RPMI8226 (cell line): ENCODE measurements at regions not wholly inside any gene's neighbourhood (a gene's known extent, or its start where the extent isn't known, plus 50 kb on each side); places are given as distances from the start of the nearest gene placed in this dataset.
"Not testable (repeated sequence)": the region's sequence is repeated elsewhere in the genome, so short reads cannot be mapped to it uniquely, and the experiment has no call there.

Source experiments
- DNase-seq: peaks from one replicate; pipeline ENCODE4 v3.0.0-alpha.2; 2015

DNA sequence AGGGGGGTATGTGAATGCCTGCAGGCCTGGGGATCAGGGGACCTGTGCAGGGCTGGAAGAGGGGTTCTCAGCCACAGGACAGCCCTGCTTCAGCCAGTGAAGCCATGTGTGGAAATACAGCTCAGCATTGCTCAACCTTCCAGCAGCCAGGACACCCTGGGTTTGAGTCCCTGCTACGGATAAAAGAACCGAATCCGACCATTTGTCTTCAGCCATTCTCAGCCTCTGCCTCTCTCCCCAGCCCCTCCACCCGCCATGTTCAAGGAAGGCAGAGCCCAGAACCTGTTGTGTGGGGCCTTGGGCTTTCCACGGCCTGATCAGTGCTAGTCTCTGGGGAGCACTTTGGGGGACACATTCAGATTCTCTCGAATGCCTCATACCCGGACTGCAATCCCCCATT, 337.5 kb downstream of the PREX1 start:
- DNase-seq, result not testable (repeated sequence)

DNA sequence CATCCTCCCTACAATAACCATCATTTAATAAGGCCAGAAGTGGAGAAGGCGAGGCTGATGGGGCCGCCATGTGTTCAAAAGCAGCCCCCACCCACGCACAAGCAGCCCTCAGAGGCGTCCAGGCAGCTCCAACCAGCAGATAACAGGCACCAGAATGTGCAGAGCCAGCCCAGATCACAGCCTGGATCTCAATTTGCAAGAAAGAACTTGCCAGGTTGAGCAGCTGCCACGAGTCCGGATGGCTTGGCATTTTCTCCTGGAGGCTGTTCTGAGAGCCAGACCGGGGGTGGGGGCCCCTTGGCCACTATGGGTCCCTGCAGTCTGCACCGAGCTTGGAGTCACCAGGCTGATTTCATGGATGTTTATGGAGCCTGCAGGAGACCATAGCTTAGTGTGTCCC, 338.1 kb downstream of the PREX1 start:
- no peak for DNase-seq

DNA sequence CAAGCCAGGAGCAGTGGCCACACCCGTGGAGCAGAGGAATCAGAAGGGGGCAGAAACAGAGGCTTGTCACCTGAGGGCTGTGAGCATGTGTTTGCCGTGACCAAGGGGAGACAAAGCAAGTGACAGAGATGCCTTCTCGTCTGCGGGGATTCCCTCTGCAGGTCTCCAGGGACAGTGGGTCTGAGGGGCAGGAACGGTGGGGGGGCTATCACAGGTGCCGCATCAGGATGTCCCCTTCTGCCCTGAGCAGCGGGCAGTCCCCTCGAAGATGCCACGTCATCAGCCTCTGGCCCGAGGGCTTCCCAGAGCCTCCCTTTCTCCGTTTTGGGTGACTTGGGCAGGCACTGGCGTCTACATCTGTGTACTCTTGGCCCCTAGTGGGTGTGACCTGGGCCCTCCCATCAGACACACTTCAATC, 338.7 kb downstream of the PREX1 start:
- no peak for DNase-seq

DNA sequence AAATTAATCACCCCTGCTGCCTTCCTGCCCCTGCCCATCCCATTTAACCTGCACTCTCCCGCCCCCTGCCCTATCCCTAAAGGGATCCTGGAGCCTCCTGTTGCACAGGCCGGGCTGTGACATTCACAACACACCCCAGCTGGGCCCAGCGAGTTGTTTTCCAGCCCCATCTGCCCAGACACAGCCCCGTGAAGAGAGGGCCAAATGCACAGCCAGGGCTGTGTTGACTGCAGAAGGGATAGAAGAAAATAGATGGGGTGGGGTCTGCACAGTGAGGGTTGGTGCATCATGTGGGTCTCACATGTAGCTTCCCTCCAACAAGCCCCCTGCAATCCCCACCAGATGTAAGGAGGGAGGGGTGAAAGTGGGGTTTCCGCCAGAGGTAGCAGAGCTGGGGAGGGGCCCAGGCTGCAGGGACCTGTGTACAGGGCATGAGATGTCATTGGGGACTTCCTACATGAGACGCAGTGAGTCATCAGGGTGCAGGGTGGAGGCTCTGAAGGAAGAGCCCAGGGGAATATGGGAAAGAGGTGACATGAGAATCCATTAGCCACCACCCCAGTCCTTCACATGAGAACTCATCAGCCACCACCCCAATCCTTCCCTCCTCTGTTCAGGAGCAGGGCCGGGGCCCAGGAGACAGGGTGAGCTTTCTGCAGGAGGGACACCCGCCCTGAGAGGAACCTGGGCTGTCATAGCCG, 339.3 kb downstream of the PREX1 start:
- DNase-seq, result not testable (repeated sequence)

DNA sequence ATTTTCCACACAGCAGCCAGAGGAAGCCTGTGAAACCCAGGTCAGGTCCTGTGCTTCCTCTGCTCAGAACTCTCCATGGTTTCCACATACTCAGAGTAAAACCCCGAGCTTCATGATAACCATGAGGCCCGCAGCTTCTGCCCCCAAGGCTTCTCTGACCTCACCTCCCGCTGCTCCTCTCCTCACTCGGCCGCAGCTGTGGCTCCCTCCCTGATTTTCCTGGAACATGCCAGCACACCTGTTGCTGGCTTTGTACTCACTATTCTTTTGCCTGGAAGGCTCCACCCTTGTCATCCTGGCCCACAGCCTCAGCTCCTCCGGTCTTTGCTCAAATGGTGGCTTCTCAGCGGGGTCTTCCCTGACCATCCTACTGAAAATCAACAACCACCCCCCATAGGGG, 341.7 kb downstream of the PREX1 start:
- DNase-seq, result no peak

DNA sequence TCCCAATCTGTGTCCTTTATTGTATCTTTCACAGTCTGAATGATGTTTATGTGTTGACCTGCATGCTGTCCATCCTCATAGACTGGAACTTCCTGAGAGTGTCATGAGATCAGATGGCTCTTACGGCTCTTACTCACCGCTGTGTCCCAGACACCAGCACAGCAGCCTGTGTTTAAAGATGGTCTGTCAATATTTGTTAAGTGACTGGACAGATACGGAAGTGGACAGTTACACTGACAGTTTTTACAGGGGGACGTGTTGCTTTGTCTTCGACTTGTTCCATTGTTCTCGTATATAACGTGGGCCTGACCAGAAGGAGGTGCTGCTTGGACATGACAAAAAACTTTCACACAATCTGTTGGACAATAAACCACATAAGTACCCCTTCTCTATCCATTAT, 342.6 kb downstream of the PREX1 start:
- not testable (repeated sequence) for DNase-seq

DNA sequence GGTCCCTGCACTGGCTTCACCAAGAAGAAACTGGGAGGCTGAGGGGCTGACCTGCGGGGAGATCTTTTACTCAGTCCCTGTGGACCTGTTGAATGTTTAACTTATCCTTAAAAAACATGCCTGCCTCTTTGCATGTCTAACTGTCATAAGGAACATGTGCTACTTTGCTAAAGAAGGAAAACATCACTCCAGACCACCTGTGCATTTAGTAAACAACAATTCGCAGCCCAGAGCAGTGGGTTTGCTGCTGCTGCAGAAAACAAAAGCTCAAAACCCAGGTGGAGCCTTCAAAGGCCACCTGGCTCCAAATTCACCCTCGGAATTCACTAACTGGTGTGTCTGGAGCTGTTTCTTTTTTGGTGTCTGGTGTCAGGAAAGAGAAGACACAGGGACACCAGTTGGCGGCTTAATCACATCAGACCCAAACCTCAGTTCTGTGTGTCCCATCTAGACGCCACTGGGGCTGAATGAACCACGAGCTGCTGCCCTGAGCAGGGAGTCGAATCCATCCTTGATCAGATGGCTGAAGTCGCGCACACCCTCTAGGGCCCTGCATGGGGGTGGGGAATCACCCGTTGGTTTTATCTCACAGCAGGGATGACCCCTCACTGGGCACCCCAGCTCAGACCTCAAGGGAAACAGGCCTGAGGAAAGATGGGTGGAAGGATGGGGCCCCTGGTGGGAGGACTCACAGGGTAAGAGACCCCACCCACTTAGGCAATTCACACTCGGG, 344.3 kb downstream of the PREX1 start:
- no peak for DNase-seq

DNA sequence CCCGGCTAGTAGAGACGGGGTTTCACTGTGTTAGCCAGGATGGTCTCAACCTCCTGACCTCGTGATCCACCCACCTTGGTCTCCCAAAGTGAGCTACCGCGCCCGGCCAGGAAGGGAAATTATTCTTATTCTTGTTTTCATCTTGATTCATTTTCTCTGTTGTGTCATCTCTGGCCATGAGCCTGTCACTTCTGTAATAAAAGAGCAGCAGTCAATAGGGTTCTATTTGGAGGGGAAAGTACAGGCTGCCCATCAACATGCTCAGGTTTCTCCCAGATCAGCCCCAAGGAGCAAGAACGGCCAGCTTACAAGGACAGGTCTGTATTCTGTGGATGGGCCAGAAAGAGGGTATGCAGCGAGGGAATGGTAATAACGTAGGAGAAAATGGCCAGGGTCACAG, 345.0 kb downstream of the PREX1 start:
- no peak for DNase-seq

DNA sequence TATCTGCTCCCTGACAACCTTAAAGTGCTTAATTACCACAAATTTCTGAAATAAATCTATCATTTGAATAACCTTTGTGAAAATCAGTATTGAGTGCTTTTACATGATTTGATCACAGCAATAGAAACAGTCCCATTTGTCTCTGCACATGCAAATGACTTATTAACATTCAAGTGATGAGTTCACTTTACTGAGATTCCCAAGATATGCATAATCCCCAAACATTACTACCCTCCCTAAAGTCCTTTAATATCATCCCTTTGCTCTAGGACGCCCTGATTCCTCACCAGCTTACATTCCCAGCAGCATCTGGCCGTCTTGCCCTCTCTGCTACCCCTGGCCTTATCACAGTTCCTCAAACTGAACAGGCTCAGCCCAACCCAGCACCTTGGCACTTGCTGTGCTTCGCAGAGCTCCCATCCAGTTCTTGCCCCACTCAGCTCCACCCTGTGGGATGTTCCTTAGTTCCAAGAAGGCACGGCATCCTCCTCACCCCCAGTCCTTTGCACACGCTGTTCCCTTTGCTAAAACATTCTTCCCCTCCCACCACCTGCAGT, 347.5 kb downstream of the PREX1 start:
- DNase-seq, result no peak

DNA sequence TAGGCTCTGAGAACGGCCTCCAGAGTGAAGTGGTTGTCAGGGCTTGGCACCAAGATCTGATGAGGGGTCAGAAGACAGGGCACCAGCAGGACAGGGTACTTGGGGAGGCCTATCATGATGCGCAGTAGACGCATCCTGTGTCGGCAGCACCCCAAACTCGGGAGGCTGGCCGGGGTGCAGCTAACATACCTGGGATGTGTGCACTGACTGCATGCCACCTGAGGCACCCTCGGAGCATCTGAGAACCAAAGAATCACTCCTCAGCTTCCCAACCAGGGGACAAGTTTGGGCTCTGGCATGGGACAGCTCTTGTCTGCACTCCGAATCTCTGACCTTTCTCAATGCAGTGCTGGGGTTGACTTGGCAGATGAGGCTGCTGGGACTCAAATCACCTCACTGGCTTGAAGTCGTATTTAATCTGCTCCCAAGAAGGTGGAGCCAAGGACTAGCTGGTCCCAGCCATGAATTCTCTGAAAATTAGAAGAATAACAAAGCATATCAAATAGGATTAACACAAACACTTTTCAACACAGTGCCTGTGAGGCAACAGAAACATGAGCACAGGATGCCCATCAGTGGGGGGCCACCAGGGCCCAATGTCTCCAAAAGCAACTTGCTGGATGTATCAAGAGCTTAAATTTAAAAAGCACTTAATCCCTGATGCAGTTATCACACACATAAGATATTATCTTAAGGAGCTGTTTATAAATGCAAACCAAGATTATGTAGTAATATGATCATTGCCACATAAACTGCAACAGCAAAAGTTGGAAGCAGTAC, 348.8 kb downstream of the PREX1 start:
- no peak for DNase-seq

DNA sequence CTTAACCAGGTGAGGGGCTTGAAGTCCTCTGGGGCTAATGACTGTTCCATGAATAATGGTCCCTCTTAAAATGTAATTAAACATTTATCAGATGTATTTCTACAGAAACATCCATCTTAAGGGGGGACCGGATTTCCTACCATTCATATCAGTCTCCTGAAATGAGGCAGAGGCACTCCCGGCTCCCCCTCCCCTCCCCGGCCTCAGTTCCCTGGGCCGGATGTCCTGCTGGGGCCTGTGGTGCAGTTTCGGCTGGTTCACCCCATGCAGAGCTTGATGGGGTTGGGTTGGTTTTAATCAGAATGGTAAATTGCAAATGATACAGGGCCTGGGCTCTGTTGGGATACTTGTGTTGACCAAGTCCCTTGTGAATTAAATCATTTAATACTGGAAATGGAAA, 349.4 kb downstream of the PREX1 start:
- DNase-seq, result no peak

DNA sequence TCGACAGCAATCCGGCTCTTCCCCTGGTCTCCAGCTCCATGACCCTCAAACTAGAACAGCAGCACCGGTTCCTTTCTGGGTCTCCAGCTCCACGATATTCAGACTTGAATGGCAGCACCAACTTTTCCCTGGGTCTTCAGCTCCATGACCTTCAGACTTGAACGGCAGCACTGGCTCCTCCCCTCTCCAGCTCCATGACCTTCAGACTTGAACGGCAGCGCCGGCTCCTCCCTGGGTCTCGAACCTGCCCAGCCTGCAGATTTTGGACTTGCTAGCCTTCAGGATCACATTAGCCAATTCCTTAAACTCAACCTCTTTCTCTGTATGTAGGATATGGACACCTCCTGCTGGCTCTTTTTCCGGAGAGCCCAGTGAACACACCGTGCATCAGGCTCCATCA, 350.9 kb downstream of the PREX1 start:
- no peak for DNase-seq

DNA sequence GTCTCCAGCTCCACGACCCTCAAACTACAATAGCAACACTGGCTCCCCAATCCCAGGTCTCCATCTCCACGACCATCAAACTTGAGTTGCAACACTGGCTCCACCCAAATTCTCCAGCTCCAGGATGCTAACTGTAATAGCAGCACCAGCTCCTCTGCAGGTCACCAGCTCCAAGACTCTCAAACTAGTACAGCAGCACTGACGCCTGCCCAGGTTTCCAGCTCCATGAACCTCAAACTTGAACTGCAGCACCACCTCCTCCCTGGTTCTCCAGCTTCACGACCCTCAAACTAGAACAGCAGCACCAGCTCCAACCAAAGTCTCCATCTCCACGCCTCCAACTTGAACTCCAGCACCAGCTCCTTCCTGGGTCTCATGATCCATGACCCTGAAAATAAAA, 353.8 kb downstream of the PREX1 start:
- no peak for DNase-seq

DNA sequence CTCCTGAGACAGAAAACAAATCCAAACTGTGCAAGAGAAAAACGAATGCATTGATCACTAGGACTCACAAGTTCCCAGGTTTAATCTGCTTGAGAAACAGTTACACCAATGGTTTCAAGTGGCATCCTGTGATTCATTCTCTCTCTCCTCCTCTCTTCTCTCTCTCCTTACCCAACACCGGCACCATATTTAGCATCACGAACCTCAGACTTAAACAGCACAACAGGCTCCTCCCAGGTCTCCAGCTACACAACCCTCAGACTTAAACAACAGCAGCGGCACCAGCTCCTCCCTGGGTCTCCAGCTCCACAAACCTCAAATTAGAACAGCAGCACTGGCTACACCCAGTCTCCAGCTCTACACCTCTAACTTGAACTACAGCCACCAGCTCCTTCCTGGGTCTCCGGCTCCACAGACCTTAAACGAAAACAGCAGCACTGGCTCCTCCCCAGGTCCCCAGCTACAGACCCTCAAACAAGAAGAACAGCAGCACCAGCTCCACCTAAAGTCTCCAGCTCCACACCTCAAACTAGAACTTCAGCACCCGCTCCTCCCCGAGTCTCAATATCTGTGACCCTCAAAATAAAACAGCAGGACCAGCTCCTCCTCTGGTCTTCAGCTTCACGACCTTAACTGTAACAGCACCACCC, 355.9 kb downstream of the PREX1 start:
- DNase-seq, result no peak

DNA sequence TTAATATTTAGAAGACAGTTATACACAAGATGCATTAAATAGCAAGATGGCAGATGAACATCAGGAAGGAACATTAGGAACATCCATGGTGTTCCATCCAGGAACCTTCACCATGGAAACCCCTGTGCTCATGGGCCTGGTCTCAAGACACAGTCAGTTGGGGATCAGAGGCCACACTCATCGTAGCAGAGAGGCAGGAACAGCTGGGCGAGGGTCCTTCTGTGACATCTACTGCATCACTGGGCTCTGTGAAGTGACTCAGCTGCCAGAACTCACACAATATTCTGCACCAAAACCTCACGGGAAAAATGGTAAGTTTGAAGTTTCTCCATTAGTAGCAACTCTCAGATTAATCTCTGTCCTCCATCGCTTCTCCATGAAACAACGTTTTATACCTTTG, 356.6 kb downstream of the PREX1 start:
- no peak for DNase-seq

DNA sequence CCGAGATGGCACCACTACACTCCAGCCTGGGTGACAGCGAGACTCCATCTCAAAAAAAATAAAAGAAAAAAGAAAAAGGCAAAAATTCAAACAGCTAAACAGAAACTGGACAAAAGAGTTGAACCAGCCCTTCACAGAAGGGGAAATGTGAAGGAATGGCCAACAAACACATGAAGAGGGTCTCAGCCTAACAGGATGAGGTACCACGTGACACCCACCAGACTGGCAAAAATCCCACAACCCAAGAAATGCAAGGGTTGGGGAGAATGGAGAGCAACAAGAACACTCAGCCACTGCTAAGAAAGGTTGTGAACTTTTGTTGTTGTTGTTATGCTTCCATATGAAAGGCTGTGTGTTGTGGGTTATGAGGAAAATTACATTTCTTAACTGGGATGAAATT, 357.7 kb downstream of the PREX1 start:
- DNase-seq, result no peak

DNA sequence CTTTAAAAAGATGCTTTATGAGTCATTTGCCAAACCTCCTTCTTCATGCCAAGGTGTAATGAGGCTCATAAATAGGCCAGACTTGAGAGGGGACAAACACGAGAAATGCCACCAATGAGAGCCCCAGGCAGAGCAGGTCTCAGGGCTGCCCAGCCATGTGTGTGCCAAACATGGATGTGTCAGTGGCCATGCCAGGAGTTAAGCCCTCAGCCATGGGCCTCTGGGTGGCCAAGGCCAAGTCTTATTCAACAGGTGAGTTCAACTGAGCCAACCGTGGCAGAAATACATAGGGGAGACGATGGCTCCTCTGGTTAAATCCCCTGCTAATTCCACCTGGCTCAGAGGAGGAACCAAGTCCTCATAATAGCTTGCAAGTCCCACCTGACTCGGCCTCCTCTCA, 358.8 kb downstream of the PREX1 start:
- no peak for DNase-seq

DNA sequence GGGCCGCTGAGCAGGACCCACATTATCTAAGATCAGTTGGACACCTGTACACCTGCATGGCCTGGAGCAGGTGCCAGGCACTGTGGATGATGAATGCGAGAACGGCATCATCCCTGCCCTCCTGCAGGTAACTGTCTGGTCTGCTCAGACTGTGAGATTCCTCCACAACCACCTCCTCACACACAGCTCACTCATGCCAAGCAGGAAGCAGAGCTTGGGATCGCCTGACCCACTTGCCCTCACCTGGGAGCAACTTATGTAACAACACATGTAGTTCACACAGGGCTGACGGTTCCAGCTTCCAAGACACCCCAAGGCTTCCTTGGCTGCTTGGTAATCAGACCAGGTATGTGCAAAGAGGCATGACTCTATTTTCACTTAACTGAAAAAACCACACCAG, 359.2 kb downstream of the PREX1 start:
- DNase-seq, result no peak

DNA sequence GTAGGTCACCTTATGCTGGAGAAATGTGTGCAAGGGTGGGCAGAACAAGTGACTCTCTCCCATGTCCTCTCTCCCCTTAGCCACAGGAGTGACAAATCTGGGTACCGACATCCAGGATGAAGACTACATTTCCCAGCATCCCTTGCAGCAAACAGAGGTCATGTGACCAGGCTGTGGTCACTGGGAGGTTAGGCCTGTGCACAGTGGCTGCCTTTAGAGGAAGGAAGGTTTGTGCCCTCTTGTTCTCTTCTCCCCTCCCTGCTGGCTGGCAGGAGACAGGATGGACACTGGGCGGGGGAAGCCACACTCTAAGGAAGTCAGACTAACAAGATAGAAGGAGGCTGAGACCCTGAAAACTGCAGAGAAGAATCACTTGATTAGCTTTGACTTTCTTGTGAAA, 360.2 kb downstream of the PREX1 start:
- DNase-seq, result peak; percentile 16

DNA sequence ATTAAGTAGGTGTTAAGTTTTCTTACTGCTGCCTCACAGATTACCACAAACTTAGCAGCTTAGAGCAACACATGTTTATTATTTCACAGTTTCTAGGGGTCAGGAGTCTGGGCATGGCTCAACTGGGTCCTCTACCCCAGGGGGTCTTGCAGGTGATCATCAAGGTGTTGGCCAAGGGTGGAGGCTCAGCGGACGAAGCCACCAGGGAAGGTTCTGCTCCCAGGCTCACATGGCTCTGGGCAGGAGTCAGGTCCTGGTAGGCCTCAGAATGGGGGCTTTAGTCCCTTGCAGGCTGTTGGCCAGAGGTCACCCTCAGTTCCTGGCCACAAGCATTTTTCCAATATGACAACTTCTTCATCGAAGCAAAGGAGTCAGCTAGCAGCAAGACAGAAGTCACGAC, 362.5 kb downstream of the PREX1 start:
- no peak for DNase-seq

DNA sequence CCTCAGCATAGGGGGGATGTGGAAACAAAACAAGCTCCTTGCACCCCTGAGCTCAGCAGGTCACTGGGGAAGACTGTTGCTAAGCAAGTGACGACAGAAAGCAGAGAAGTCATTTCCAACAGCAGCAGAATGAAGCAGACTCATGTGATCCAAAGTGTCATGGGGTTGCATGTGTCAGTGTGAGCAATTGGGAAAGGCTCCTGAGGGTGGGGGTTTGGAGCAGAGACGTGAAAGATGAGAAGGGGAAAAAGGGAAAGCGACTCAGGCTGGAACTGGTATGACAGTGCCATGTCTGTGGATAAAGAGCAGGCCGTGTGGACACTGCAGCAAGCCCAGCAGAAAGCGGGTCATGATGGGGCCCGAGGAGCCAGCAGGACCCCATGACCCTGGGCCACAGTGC, 363.9 kb downstream of the PREX1 start:
- no peak for DNase-seq

DNA sequence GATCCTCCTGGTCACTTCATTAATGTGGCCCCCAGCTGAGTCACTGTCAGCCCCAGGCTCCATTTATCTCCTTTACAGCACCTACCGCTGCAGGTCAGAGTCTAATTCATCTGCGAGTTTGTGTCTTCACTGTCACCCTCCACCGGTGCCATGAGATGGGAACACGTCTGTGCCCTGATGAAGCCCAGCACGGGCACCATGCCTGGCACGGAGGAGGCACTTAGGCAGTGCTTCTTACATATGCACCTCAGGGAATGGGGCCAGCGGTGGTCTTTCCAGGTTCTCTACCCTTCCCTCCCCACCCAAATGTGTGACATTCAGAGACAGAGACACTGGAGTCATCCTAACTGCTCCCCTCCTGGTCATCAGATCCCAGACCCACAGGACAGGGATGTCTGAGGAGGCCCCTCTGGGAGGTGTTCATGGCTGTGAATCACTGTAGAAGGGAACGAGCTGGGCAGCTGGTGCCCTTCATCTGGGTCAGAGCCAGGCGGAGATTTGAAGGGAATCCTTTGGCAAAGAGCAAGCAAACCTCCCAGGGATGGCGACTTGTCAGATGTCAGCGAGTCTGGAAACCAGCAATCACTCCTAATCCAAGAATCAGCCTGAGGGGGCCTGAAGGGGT, 364.6 kb downstream of the PREX1 start:
- DNase-seq, result no peak

DNA sequence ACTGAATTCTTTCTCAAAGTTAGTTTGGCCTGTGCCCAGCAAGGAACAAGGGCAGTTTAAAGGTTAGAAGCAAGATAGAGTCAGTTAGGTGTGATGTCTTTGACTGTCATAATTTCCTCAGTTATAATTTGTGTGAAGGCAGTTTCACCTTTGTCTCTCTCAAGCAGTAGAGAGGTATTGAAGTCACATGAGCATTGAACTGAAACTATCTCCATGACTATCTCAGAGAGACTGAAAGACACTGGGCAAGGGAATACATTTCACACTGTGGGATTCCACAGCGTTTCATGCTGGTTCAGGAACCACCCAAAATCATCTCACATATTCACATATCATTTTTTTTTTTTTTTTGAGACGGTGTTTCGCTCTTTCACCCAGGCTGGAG, 366.1 kb downstream of the PREX1 start:
- no peak for DNase-seq
